PC-9 (cell line): ENCODE measurements at regions not wholly inside any gene's neighbourhood (a gene's known extent, or its start where the extent isn't known, plus 50 kb on each side); places are given as distances from the start of the nearest gene placed in this dataset.
"Not testable (repeated sequence)": the region's sequence is repeated elsewhere in the genome, so short reads cannot be mapped to it uniquely, and the experiment has no call there.

Experiments used
- CTCF ChIP-seq: fragments of 200-600 bp; sonication (generic); conservative IDR thresholded peaks from 2 replicates; pipeline ENCODE4 v1.6.1; 2017; ENCODE audit warnings: mixed run types, antibody characterized with exemption, mild to moderate bottlenecking, moderate library complexity
- EZH2 ChIP-seq: fragments of 200-600 bp; sonication (generic); IDR thresholded peaks from 2 replicates; pipeline ENCODE4 v1.8.0; 2017; ENCODE audit warnings: antibody characterized with exemption, low read depth

- not testable (repeated sequence) for TF ChIP-seq CTCF, EZH2
These were observed 67.5 kb upstream of the AGAP9 start for GRCh38 chr10:47590956-47591355.
